ENCODE measurements at regions not wholly inside any gene's neighbourhood (a gene's known extent, or its start where the extent isn't known, plus 50 kb on each side); places are given as distances from the start of the nearest gene placed in this dataset.

- TF ChIP-seq, protein P1, sequence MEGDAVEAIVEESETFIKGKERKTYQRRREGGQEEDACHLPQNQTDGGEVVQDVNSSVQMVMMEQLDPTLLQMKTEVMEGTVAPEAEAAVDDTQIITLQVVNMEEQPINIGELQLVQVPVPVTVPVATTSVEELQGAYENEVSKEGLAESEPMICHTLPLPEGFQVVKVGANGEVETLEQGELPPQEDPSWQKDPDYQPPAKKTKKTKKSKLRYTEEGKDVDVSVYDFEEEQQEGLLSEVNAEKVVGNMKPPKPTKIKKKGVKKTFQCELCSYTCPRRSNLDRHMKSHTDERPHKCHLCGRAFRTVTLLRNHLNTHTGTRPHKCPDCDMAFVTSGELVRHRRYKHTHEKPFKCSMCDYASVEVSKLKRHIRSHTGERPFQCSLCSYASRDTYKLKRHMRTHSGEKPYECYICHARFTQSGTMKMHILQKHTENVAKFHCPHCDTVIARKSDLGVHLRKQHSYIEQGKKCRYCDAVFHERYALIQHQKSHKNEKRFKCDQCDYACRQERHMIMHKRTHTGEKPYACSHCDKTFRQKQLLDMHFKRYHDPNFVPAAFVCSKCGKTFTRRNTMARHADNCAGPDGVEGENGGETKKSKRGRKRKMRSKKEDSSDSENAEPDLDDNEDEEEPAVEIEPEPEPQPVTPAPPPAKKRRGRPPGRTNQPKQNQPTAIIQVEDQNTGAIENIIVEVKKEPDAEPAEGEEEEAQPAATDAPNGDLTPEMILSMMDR (conservative IDR thresholded peaks at IDR 0.05): no peak
- no peak overlapping the region for H3K27ac ChIP-seq
Measured at GRCh38 chr12:66947119-66947518, 268.2 kb upstream of the GRIP1 start.

GRCh38 chr12:66952668-66953067 is 273.8 kb upstream of the GRIP1 start:
- TF ChIP-seq, protein P1 (conservative IDR thresholded peaks at IDR 0.05): no peak
- no peak overlapping the region for H3K27ac ChIP-seq

- no peak overlapping the region for H3K27ac ChIP-seq
- TF ChIP-seq, protein P1 (conservative IDR thresholded peaks at IDR 0.05): no peak
Measured at GRCh38 chr12:66956300-66956699, 277.4 kb upstream of the GRIP1 start.

DNA sequence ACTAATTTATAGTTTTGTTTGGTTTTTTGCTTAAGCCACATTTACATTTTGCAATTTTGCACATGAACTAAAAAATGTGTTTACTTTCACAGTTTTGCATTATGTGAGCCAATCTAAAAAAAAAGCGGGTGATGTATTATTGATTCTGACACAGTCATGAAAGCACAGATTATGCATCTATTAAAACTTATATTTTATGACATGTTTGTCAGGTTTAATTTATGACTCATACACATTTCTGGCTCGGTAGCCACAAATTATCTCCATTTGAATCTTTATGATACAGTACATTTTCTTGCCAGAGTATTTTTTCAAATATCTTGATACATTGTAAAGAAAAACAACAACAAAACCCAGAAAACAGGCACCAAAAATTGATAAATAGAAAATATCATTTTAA is 280.4 kb upstream of the GRIP1 start:
- no peak overlapping the region for H3K27ac ChIP-seq
- TF ChIP-seq, protein P1 (conservative IDR thresholded peaks at IDR 0.05): no peak

DNA sequence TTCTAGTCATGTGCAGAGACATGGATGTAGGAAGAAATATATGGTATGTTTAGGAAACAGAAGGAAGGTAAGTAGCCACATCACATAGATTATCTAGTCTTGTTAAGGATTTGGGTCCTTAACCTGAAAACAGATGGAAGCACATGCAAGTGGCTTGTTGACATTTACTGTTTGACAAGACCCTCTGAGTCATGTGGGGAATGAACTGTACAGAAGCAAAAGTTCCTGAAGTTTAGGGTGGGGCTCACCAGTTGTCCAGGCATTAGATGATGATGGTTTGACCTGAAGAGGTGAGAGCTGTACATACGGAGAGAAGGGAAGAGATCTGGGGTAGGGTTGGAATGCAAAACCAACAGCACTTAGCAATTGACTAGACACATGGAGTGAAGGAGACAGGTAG is 281.1 kb upstream of the GRIP1 start:
- no peak overlapping the region for H3K27ac ChIP-seq
- TF ChIP-seq, protein P1 (conservative IDR thresholded peaks at IDR 0.05): no peak

GRCh38 chr12:66960704-66961690 is 282.1 kb upstream of the GRIP1 start:
- TF ChIP-seq, protein P1 (conservative IDR thresholded peaks at IDR 0.05): no peak
- peak overlapping the region; percentile 37 for H3K27ac ChIP-seq

DNA sequence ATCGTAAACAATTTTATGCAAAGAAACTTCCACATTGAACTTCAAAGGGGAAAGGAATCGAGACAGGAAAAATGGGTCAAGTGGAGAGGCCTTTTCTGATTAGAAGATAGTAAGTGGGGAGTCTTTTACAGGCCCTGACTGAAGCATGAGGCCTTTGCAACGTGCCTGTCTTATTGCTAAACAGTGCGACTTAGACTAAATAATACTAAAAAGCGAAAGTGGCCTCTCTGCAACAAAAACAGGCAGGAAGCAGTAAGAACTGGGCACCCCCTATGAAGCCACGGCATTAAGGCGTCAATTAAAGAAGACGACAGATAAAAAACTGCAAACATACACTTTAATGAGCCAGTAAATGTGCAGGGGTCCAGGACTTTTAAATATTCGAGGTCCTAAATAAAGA is 283.4 kb upstream of the GRIP1 start:
- TF ChIP-seq, protein P1 (conservative IDR thresholded peaks at IDR 0.05): no peak
- no peak overlapping the region for H3K27ac ChIP-seq

All from VCaP (cell line).